ENCODE measurements at regions not wholly inside any gene's neighbourhood (a gene's known extent, or its start where the extent isn't known, plus 50 kb on each side); places are given as distances from the start of the nearest gene placed in this dataset.

GRCh38 chr4:119906277-119906676, 160.4 kb downstream of the MAD2L1 start:
- TF ChIP-seq POLR2A (IDR thresholded peaks at IDR 0.05): no peak
- TF ChIP-seq CTCF (IDR thresholded peaks at IDR 0.05): no peak
